GM12873 (cell line): ENCODE measurements at regions not wholly inside any gene's neighbourhood (a gene's known extent, or its start where the extent isn't known, plus 50 kb on each side); places are given as distances from the start of the nearest gene placed in this dataset.

ENCODE experiments used
- CTCF ChIP-seq: IDR thresholded peaks from 2 replicates; pipeline ENCODE4 v1.5.1; 2012; ENCODE audit warnings: low read depth, mild to moderate bottlenecking, moderate library complexity, low read length, control low read depth; ENCODE audit not compliant: insufficient read depth; ENCODE audit errors: missing control alignments

GRCh38 chr19:30086220-30086619 lies 144.2 kb downstream of the URI1 start:
- TF ChIP-seq CTCF: no peak

DNA sequence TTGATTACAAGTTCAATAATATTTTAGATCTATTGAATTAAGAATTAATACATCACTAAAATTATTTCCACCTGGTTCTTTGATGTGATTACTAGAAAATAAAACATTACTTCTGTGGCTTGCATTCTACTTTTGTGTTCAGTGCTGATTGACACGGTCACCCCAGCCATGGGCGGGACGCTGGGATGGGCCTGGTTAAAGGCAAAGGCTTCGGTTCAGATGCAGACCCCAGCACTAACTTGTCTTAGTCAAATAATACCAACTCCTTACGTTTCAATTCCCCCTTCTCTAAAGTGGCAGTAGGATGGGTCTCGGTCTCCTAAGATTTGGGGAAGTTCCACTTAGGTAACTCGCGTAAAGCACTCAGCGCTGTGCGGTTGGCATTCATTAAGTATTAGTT lies 144.9 kb downstream of the URI1 start:
- TF ChIP-seq CTCF: no peak

- TF ChIP-seq CTCF: no peak
These were observed 145.5 kb downstream of the URI1 start for GRCh38 chr19:30087381-30088138.

- no peak for TF ChIP-seq CTCF
These were observed 146.5 kb downstream of the URI1 start for GRCh38 chr19:30088567-30088966.

- TF ChIP-seq CTCF: no peak
These were observed 147.1 kb downstream of the URI1 start for GRCh38 chr19:30089086-30089665.

- no peak for TF ChIP-seq CTCF
These were observed 148.4 kb downstream of the URI1 start for GRCh38 chr19:30090476-30090875.

DNA sequence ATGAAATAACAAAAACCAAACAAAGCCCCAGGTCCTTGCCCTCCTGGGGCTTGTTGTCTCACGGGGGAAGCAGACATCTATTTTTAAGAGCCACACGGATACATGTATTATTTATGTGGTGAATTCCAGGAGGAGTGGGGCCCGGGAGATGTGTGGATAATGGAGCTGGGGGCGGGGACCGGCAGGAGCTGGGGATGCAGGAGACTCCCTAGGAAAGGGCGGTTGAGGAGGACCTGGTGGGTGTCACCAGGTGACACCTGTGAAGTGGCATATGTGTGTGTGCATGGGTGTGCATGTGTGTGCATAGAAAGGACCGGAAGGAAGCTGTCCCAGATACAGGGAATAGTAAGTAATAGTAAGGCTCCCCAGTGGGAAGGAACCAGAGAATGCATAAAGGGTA lies 148.9 kb downstream of the URI1 start:
- no peak for TF ChIP-seq CTCF
